ENCODE measurements at regions not wholly inside any gene's neighbourhood (a gene's known extent, or its start where the extent isn't known, plus 50 kb on each side); places are given as distances from the start of the nearest gene placed in this dataset.

DNA sequence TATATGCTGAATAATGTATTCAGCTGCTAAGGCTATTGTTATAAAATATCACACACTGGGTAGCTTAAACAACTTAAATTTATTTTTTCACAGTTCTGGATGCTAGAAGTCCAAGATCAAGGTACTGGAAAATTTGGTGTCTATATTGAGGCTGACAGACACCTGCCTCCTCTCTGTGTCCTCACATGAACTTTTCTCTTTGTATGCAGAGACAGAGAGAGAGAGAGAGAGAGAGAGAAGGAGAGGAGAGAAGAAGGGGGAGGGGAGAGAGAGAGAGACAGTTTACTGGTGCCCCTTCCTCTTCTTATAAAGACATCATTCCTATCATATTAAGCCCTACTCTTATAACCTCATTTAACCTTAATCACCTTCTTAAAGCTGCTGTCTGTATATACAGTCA lies 320.1 kb upstream of the THBS1 start:
- no peak for TF ChIP-seq EP300 (conservative IDR thresholded peaks at IDR 0.05; ENCODE audit: poor library complexity, severe bottlenecking)
- no peak for TF ChIP-seq POLR2AphosphoS5 (IDR thresholded peaks at IDR 0.05)
